Caco-2 (cell line): ENCODE measurements at regions not wholly inside any gene's neighbourhood (a gene's known extent, or its start where the extent isn't known, plus 50 kb on each side); places are given as distances from the start of the nearest gene placed in this dataset.

ENCODE experiments used
- BruUV-seq: library from RNA; stranded (reverse); fragments of 400-500 nt; replicated peaks from 2 replicates; lab custom pipeline; 2021; lab: Mats Ljungman, UMichigan
- CTCF ChIA-PET: fragments of 300-600 bp; sonication (Branson Sonifier 250); formaldehyde crosslinking; loops from one replicate; lab custom pipeline; 2022; ENCODE audit warnings: antibody characterized with exemption; lab: Charles Lee
- POLR2A ChIA-PET: fragments of 300-600 bp; sonication (Branson Sonifier 250); formaldehyde crosslinking; loops from one replicate; lab custom pipeline; 2022; ENCODE audit warnings: antibody characterized with exemption; lab: Charles Lee
- DNase-seq, 2 experiments: peaks; one replicate each; pipeline versions ENCODE4 v3.0.0 to v3.0.0-alpha.2; 2020 to 2022
- H3K27me3 ChIP-seq: replicated peaks from 2 replicates; pipeline ENCODE4 v1.6.0; 2011; ENCODE audit warnings: low read length; ENCODE audit not compliant: control insufficient read depth, insufficient read depth
- H3K36me3 ChIP-seq: 2 replicates; pipeline ENCODE4 v1.5.1; 2011; ENCODE audit warnings: low read length; ENCODE audit not compliant: control insufficient read depth, insufficient read depth
- H3K4me1 ChIP-seq: fragments of 250-450 bp; sonication (Bioruptor Pico); 2 replicates; pipeline ENCODE4 v1.5.1; 2020; ENCODE audit warnings: mild to moderate bottlenecking
- H3K4me3 ChIP-seq: 2 replicates; pipeline ENCODE4 v1.5.1; 2011; ENCODE audit warnings: low read depth, mild to moderate bottlenecking, control low read depth, low read length
- H3K9me3 ChIP-seq: fragments of 250-450 bp; sonication (Bioruptor Pico); 2 replicates; pipeline ENCODE4 v1.5.1; 2020; ENCODE audit warnings: mild to moderate bottlenecking, moderate library complexity
- H3K27ac Mint-ChIP-seq: one replicate; pipeline ENCODE4 v1.8.0; 2022; ENCODE audit warnings: mixed read lengths; ENCODE audit not compliant: unreplicated experiment
- H3K27me3 Mint-ChIP-seq: one replicate; pipeline ENCODE4 v1.8.0; 2022; ENCODE audit warnings: mixed read lengths; ENCODE audit not compliant: insufficient read depth, unreplicated experiment
- H3K36me3 Mint-ChIP-seq: one replicate; pipeline ENCODE4 v1.8.0; 2022; ENCODE audit warnings: mild to moderate bottlenecking, mixed read lengths; ENCODE audit not compliant: insufficient read depth, unreplicated experiment
- H3K4me1 Mint-ChIP-seq: one replicate; pipeline ENCODE4 v1.8.0; 2022; ENCODE audit warnings: low read depth, mixed read lengths; ENCODE audit not compliant: unreplicated experiment
- H3K4me3 Mint-ChIP-seq: one replicate; pipeline ENCODE4 v1.8.0; 2022; ENCODE audit warnings: mild to moderate bottlenecking, moderate library complexity, mixed read lengths; ENCODE audit not compliant: unreplicated experiment
- H3K9me3 Mint-ChIP-seq: one replicate; pipeline ENCODE4 v1.8.0; 2022; ENCODE audit warnings: mixed read lengths; ENCODE audit not compliant: unreplicated experiment
- CTCF ChIP-seq, 2 experiments: fragments of 200-600 bp in 1 of 2; IDR thresholded peaks; 1 replicate in 1 of 2; 2 replicates in 1 of 2; pipeline versions ENCODE4 v1.5.1 to v1.8.0; 2011 to 2022; ENCODE audit warnings: antibody characterized with exemption in 1 of 2, control low read depth in 1 of 2, inconsistent platforms in 1 of 2, low read depth in 1 of 2, low read length in 1 of 2, mild to moderate bottlenecking in 1 of 2, moderate library complexity in 1 of 2; ENCODE audit not compliant: insufficient read depth in 1 of 2, severe bottlenecking in 1 of 2, unreplicated experiment in 1 of 2
- intact Hi-C: fragments of 100-400 bp; cut with micrococcal nuclease; formaldehyde crosslinking; loops from one replicate; pipeline ENCODE4 v1.10.0; 2022; ENCODE audit not compliant: unreplicated experiment

GRCh38 chr11:37671321-37671720, 1073.3 kb upstream of the RAG2 start:
- CTCF ChIA-PET: no interaction called here
- Histone ChIP-seq H3K9me3 (no peaks in the 10 kb centered on the region), H3K4me3 (no peak overlapping the region), H3K36me3 (no peaks in the 10 kb centered on the region), H3K27me3 (no peaks in the 10 kb centered on the region), H3K4me1 (no peaks in the 10 kb centered on the region)
- no TSS peak for BruUV-seq
- DNase-seq: no peak
- H3K27ac Mint-ChIP-seq: no peak overlapping the region
- no peaks in the 10 kb centered on the region for H3K27me3 Mint-ChIP-seq
- no peak for TF ChIP-seq CTCF (IDR thresholded peaks at IDR 0.05; ENCODE audit: insufficient read depth in 1 of 2, low read depth in 1 of 2, low read length in 1 of 2, severe bottlenecking in 1 of 2, unreplicated experiment in 1 of 2)
- intact Hi-C loops: no loop called here
- POLR2A ChIA-PET: no interaction called here
- H3K9me3 Mint-ChIP-seq: no peaks in the 10 kb centered on the region
- H3K4me3 Mint-ChIP-seq: no peak overlapping the region
- no peaks in the 10 kb centered on the region for H3K4me1 Mint-ChIP-seq
- no peaks in the 10 kb centered on the region for H3K36me3 Mint-ChIP-seq

- Mint-ChIP-seq H3K4me3 (no peak overlapping the region), H3K27ac (no peak overlapping the region), H3K4me1 (no peaks in the 10 kb centered on the region), H3K9me3 (no peaks in the 10 kb centered on the region), H3K36me3 (no peaks in the 10 kb centered on the region), H3K27me3 (no peaks in the 10 kb centered on the region)
- Histone ChIP-seq H3K36me3 (no peaks in the 10 kb centered on the region), H3K4me3 (no peak overlapping the region), H3K9me3 (no peaks in the 10 kb centered on the region), H3K4me1 (no peaks in the 10 kb centered on the region), H3K27me3 (no peaks in the 10 kb centered on the region)
- ChIA-PET POLR2A (no interaction called here), CTCF (no interaction called here)
- BruUV-seq: no TSS peak
- no peak for TF ChIP-seq CTCF (IDR thresholded peaks at IDR 0.05; ENCODE audit: insufficient read depth in 1 of 2, low read depth in 1 of 2, low read length in 1 of 2, severe bottlenecking in 1 of 2, unreplicated experiment in 1 of 2)
- no peak for DNase-seq
- intact Hi-C loops: no loop called here
Measured at GRCh38 chr11:37666960-37667359, 1068.9 kb upstream of the RAG2 start.

- H3K9me3 ChIP-seq: no peaks in the 10 kb centered on the region
- Mint-ChIP-seq H3K27me3 (no peaks in the 10 kb centered on the region), H3K4me1 (no peaks in the 10 kb centered on the region), H3K27ac (no peak overlapping the region), H3K4me3 (no peak overlapping the region), H3K36me3 (no peaks in the 10 kb centered on the region), H3K9me3 (no peaks in the 10 kb centered on the region)
- H3K4me1 ChIP-seq: no peaks in the 10 kb centered on the region
- TF ChIP-seq CTCF (IDR thresholded peaks at IDR 0.05; ENCODE audit: insufficient read depth in 1 of 2, low read depth in 1 of 2, low read length in 1 of 2, severe bottlenecking in 1 of 2, unreplicated experiment in 1 of 2): peak; percentile 23 to 50
- no peaks in the 10 kb centered on the region for H3K27me3 ChIP-seq
- BruUV-seq: no TSS peak
- ChIA-PET CTCF (no interaction called here), POLR2A (no interaction called here)
- H3K4me3 ChIP-seq: no peak overlapping the region
- intact Hi-C loops: no loop called here
- no peak for DNase-seq
- H3K36me3 ChIP-seq: no peaks in the 10 kb centered on the region
Measured at GRCh38 chr11:37657645-37658044, 1059.6 kb upstream of the RAG2 start.
